ENCODE measurements at regions not wholly inside any gene's neighbourhood (a gene's known extent, or its start where the extent isn't known, plus 50 kb on each side); places are given as distances from the start of the nearest gene placed in this dataset.
"Not testable (repeated sequence)": the region's sequence is repeated elsewhere in the genome, so short reads cannot be mapped to it uniquely, and the experiment has no call there.

DNA sequence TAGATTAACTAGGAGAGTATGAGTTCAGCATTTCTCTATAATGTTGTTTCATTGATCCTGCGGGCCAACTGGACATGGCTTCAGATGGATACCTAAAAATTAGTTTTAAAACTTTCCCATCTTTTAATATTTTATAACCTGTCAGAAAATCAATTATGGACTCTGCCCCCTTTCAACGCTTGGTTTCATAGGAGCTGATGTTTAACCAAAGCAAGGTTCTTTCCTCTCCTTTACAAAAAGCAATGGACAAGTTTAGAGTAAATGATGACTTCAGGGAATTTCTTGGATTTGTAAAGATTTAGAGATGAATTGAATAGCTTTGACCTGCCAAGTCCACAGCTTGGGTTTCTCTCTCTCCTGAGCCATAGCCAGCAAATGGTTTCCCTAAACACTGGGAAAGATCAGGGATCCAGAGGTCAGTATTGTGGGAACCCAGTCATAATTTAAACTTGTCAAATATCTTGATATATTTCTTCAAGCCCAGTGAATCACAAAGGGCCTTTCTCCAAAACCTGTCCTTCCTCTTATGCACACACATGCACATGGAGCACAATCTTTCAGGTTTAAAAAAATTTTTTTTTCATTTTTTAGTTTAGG, 177.1 kb downstream of the EVX1 start:
- DNase-seq = no peak

DNA sequence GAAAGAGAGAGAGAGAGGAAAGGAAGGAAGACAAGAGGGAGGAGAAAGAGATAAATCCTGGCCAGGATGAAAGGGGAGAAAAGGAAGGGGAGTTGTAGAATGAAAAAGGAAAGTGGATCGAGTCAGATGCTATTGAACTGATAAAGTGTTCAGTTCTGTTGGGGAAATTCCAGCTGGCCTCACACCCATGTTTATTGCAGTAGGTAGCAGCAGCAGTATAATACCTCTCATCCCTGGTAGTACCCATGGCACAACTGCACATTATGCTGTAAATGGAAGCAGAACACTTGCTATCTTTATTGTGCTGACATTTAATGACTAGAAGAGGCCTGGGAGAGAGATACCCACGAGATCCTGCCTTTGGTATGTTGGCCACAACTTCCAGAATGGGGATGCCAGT, 178.1 kb downstream of the EVX1 start:
- DNase-seq = no peak

DNA sequence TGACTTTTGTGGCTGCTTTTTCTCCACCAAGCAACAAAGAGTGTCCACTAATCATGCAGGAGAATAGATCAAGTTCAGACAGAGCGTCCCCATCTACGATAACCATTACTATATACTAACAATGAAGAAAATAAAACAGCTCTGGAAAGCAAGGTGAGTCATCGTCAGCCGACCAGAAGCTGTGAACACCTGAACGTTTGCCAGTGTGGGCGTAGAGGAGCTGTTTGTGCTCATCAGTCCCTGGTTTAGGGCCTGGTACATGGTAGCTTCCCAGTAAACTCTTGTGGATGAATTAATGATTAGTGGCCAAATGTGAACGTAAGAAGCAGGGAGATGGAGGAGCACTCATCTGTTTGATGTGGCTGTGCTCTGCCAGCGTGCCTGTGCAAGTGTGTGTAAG, 180.7 kb downstream of the EVX1 start:
- no peak for DNase-seq

DNA sequence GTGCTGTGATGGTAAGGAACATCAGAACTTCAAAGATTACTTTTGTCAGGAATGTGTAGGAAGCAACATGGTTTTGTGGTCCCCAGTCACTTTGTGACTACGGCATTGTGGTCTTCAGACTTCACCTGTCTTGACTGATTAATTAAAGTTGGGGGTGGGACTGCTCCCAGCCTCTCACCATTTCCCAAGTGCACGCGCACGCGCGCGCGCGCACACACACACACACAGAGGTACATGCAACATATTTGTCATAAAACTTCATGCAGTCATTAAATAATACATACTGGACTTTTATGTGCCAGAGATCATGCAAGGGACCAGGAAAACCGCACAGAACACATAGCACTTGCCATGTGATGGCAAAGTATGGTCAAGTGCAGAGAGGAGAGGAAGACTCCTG, 181.2 kb downstream of the EVX1 start:
- no peak for DNase-seq

DNA sequence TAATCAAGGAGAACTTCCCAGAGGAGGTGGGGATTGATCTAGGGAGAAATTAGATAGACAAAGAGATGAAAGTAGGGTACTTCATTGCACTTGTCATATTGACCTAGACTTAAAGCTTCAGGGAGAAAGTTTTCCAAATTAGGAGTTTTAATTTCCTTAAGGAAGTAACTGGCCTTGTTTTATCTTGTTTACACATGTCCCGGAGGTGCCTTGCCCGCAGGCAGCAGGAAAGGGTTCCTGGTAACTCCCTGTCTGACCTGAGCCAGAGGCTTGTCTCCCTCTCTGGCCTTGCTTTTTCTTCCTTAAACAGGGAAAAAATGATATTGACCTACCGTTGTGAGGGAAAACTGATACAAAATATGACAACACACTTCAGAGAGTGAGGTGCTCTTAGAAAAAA, 181.6 kb downstream of the EVX1 start:
- no peak for DNase-seq

DNA sequence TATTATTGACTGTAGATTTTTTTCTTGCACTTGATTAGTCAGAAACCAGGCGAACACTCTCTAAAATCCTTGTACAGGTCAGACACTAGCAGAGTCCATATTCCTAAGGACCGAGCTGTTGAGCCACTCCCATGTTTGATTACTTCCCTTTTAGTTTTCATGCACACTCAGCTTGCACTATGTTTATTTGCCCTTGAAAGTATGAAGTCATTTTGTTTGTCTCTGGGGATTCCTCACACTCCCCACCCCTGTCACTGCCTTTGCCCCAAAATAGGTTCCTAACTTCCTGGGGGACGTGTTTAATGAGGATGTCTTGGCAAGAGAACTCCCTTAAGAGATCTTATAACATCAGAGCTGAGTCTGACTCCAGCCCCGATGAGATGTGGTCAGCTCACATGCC, 182.1 kb downstream of the EVX1 start:
- DNase-seq = peak; percentile 17

DNA sequence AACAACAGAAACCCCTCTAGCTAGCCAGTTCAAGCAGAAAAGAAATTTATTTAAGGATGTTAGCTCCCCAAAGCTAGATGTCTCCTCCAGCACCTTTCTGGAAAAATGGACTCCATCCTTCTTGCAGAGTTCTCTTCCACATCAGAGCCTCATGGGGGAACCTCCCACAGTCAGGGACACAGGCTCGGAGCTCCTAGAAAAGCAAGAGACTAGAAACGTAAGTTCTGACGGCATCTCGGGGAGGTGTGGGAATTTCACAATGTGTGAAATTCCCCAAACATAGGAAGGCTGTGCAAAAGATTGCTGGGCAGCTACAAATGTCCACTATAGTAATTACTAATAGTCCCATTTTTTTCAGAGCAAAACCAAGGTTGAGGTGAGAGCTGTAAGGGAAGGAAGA, 184.8 kb downstream of the EVX1 start:
- DNase-seq = no peak

DNA sequence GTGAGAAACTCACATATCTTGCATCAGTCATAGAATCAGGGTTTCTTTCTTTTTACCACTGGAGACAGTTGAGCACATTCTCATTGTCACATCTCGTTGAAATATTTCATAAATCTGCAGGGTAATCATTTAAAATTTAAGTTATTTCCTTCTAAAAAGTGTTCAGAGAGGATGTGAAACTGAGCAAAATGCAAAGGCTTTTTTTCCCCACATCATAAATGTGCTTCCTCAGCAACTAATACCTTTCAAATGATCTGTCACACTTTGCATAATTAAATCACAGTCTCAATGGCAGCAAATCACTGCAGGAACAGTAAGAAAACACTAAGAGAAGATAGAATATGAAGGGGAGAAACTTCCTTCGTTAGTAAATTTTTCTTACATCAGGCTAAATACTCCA, 187.5 kb downstream of the EVX1 start:
- no peak for DNase-seq

DNA sequence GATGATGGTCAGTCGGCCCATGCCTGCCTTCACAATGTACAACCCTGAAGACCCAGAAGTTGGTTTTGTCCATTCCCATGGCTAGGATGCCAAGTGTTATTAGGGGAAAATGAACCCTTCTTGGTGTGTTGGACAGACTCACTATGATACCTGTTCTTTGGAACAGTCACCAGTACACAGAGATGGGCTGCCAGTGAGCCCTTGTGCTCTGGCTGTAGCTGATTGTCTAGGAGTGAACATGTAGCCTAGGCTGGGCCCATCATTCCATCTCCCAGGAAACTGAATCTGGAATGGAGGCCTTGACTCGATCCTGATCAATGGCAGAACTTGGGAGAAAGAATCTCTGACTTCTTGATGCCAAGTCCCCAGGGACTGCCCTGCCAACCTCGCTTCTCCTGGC, 188.9 kb downstream of the EVX1 start:
- DNase-seq = no peak

DNA sequence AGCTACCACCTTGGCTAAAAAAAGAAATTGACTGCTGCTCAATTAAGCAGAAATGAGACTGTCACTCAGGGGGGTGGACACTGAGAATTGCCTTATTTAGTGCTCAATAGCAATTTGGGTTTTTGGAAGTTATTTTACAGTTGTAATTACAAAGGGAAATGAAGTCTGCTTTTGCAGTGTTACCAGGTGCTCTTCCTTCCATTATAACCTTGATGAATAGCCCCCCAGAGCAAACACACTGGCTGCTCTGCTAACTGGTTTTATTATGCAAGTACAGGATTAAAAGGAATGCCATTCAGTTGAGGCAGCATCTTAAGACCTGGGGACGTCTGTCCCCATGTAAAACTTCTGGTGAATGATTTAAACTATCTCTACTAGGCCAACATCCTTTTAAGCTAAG, 191.0 kb downstream of the EVX1 start:
- no peak for DNase-seq

DNA sequence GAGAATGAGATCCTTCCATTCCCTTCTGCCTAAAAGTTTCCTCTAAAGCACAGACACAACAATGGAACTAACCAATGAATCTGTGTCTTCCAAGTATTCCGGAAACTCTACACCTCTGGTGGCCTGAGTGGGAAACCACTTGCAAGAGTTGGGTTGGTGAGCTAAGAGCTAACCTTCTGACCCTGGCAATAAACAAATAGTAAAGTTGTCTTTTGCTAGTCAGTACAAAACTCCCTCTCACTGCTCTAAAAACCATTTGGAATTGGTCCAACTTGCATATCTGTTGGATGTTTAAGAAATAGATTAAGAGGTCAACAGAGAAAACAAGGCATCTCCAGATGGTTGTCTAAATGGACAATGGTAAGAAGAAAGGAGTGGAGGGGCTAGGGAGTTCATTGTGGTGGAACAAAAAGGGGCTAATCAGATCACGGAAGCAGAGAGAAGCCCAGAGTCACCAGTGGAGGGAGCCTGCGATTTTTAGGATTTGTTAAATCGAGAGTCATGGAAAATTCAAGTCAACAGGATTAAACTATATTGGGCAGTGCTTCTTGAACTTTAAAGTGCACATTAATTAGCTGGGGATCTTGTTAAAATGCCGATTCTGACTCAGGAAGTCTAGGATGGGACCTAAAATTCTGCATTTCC, 192.3 kb downstream of the EVX1 start:
- DNase-seq = no peak

DNA sequence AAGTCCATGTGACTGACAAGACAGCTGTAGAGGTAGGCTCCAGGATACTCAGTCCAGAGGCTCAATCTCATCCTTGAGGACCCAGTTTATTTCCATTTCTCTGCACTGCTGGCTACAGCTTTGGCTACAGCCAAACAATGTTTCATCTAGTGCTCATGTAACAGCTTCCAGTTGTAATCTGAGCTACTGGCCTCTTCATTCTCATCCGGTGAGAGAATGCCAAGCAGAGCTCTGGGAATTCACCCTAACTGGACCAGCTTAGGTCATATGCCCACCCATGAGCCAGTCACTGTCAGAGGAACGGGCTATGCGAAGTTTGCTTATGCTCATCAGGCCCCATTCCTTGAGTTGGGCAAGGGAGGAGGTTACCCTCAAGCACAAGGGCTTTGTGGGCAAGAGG, 192.9 kb downstream of the EVX1 start:
- no peak for DNase-seq

DNA sequence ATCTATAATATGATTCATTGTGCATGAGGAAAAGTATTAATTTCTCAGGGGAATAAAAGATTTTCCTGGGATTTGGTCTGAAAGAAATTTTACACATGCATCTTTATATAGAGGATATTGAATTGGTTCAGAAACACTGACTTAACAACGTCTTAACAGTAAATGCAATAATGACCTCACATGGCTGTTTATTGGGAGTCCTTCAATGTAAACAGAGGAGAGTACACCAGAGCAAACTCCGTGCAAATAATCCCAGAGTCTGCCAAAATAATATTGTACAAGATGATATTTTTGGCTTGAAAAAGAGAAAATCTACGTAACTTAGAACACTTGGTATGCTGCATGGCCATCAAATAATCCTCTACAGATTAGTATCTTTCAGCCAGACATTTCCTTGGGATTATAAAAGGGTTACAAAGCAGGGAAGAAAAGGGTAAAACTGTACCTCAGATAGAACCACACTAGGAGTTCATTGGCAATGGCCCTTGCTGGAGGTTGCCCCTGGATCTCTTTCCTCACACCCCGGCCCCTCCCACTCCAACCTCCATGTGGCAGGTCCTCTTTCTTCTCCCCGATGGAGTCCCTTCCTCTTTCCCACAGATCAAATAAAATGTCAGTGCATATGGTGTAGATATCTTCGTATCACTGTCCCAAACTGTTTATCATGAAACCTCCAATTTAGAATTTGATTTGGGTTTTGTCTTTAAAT, 196.4 kb downstream of the EVX1 start:
- no peak for DNase-seq

DNA sequence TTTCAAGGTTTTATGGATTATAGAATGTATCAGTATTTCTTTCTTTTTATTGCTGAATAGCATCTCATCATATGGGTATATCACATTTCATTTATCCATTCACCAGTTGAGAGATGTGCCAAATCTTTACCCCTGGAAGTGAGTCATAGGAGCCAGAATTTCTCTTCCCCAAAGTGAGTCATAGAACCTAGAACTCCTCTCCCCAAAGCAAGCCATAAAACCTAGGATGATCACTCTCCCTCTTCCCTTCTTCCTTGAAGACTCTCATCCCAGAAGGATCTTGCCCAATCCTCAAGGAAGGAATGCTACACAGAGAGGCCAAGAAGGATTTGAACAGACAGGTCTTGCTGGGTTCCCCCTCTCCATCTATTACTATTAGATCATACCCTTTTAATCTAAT, 199.9 kb downstream of the EVX1 start:
- peak; percentile 14 for DNase-seq

DNA sequence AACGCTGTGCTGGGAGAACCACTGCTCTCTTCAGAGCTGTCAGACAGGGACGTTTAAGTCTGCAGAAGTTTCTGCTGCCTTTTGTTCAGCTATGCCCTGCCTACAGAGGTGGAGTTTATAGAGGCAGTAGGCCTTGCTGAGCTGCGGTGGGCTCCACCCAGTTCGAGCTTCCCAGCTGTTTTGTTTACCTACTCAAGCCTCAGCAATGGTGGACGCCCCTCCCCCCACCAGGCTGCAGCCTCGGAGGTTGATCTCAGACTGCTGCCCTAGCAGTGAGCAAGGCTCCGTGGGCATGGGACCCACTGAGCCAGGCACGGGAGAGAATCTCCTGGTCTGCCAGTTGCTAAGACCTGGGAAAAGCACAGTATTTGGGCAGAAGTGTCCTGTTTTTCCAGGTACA, 206.4 kb downstream of the EVX1 start:
- not testable (repeated sequence) for DNase-seq

DNA sequence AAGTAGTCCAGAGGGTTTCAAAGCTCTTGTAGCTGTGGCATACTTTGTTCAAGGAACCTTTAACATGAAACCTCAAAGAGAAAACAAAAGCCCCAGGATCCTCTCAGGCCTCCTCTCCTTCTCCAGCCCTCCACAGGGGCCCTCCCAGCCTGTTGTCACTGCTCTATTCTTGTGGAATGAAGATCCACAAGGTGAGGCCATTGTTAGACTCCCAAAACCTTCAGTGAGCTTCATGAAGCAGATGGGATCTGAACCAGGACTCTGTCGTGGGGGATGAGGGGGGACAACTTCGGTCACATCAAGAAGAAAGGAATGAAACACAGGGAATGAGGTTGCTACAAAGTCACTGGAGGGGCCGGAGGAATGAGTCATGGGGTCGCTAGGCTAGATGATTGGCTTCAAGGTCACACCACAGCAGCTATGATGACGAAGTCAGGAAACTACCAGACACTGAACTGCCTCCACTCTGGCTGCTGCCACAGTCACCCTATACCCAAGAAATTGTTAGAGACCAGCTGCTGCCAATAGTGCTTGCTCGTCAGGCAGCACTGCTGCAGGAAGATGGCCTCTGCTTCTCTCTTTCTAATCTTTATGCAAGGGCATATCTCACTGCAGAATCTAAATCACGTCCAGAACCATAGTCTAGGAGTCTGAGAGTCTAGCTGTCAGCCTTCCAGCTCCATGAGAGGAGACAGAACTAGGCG, 208.8 kb downstream of the HIBADH start:
- DNase-seq = peak; percentile 39

DNA sequence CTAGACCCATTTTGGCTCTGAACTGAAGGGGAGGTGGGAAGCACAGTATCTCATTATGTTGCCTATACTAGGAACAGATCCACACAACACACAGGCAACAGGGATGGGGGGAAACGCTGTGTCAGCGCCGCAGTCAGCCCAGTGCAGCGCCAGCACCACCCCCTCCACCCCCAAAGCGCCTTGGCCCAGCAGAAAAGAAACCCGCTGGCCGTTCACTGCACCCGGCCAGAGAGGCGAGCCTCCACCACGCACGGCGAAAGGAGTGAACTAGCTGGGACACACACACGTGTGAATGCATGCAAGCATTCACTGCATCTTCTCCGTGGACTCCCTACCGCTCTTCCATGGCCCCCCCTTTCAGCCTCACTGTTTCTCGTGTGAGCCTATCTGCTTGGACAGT, 205.6 kb downstream of the HIBADH start:
- DNase-seq = not testable (repeated sequence)

DNA sequence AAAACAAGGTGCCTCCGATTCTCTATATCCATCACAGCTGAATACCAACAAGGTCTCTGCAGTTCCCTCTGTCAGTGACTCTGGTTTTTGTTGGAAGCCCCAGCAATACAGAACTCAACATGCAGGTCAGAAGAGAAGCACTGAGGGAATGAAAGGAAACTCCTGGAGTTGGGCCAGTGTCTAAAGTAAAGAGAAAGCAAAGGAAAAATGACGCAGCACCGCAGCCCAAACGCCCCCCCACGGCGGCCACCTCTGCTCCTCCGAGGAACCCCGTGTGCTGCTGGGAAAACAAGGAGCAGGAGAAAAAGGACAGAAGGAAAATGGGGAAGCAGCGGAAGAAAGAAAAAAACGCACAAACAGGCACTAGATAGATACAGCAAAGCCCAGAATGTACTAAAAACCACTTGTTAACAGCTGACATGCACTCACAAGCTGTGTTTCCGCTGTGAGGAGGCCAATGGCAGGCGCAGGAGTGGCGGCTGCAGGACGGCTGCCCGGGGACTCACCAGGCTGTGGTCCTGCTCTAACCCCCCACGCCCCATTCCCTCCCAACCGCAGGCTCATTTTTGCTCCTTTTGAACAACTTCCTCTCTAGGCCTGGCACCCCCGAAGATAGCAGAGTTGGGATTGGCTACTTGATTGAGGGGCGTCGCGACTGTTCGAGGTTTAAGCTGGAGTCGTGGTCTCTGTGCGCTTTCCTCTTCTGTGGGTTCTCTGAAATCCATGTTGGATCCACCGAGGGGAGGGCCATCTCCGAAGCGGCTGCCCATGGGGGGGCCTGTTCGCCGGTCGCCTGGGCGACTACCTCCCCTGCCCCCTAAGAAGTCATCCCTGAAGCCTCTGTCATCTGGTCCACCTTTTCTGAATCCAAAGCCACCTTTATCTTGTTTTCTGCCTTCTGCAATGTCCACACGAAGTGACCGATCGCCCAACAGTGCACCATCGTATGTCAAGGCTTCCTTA, 204.8 kb downstream of the HIBADH start:
- not testable (repeated sequence) for DNase-seq

DNA sequence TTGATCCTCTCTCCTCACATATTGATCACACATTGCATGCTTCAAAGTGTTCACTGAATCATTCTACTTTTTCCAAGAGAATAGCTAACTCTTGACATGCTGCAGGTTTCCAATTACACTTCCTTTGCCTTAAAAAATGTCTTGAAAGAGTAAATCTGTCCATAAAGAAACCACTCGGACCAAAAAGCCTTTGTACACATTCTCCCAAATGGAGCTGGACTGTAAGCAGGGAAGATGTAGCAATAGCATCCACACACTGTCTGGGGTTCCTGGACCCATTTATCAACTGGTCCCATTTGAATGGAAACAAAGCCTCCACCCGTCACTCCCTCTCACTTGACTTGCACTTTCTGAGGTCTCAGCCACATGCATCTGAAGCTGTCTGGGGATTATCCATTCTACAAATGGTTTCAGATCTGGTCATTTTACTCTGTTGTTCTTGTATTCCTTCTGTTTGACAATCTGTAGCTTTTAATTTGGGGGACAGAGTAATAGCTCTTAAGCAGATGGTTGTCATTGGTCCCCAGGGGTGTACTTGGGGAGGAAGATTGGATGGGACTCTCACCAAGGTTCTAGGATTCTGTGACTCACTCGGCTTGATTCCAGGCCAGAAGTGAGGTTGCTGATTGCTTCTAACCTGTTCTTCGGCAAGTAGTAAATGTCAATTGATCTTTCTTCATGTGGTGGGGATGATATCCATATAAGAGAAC, 203.5 kb downstream of the HIBADH start:
- DNase-seq = no peak

DNA sequence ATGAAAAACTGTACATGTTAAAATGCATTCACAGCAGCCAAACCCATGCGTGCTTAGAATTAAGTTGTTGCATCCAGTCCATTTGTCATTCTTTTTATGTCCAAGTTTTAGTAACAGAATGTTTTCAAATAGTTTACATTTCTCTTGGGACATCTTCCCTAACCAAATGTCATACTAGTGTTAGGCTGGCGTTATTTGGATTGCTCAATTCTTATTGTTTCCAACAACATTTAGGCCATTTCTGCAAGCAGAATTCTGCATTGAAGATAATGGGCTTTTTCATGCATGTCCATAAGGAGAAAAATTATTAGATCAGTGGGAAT, 203.0 kb downstream of the HIBADH start:
- DNase-seq = no peak

DNA sequence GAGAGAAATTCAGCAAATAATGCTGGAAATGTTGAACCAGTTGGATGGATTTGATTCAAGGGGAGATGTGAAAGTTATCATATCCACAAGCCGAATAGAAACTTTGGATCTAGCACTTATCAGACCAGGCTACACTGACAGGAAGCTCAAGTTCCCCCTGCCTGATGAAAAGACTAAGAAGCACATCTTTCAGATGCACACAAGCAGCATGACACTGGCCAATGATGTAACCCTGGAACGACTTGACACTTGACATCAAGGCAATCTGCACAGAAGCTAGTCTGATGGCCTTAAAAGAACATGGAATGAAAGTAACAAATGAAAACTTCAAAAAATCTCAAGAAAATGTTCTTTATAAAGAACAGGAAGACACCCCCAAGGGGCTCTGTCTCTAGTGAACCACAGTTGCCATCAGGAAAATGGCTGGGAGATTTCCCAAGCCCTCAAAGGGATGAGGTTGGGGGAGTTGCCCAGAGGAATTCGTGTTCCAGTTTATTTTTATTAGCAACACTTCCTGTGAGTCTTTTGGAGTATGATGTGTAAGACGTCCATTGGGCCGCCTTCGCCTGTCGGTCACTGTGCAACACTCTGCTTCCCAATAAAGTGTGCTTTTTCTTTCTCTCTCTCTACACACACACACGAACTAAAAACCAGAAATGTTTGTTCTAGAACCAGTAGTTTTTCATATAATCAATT, 200.0 kb downstream of the HIBADH start:
- no peak for DNase-seq

DNA sequence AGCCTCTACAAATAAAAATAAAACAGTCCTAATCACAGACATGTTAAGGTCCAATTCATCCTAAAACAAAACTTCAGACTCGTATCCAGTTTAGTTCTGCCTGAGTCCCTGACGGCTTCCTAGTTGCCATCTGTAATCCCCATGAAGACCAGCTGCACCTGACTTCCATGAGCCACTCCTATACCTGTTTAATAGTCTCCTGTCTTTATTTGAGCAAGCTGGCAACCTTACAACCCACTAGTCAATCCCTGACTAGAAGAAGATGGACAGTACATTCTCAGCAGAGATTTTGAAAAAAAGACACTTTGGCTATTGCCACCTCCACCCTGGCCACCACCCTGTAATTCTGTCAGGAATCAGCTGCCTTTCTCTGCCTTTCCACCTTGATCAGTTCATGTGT, 197.7 kb downstream of the HIBADH start:
- no peak for DNase-seq

Measured in T1000 (cell line).